H9 (cell line): ENCODE measurements at regions not wholly inside any gene's neighbourhood (a gene's known extent, or its start where the extent isn't known, plus 50 kb on each side); places are given as distances from the start of the nearest gene placed in this dataset.

ENCODE experiments used
- DNase-seq: peaks from one replicate; pipeline ENCODE4 v3.0.0-alpha.2; 2017
- H2AFZ ChIP-seq: one replicate; pipeline ENCODE4 v1.6.1; 2013; ENCODE audit warnings: mild to moderate bottlenecking, low read length, control low read depth, moderate library complexity
- H2AK5ac ChIP-seq: 2 replicates; pipeline ENCODE4 v1.6.1; 2013; ENCODE audit warnings: low read length, control low read depth, mixed read lengths; ENCODE audit not compliant: insufficient read length
- H2BK120ac ChIP-seq: one replicate; pipeline ENCODE4 v1.6.1; 2013; ENCODE audit warnings: low read depth, mild to moderate bottlenecking, low read length, control low read depth, inconsistent platforms; ENCODE audit not compliant: poor library complexity, severe bottlenecking
- H2BK12ac ChIP-seq: 2 replicates; pipeline ENCODE4 v1.6.1; 2013; ENCODE audit warnings: low read length, control low read depth, mixed read lengths, low read depth; ENCODE audit not compliant: insufficient read length
- H2BK15ac ChIP-seq: 2 replicates; pipeline ENCODE4 v1.6.1; 2013; ENCODE audit warnings: low read depth, low read length, control low read depth
- H2BK20ac ChIP-seq: one replicate; pipeline ENCODE4 v1.6.1; 2013; ENCODE audit warnings: low read depth, mild to moderate bottlenecking, low read length, control low read depth, inconsistent platforms; ENCODE audit not compliant: poor library complexity, severe bottlenecking
- H2BK5ac ChIP-seq: 2 replicates; pipeline ENCODE4 v1.6.1; 2013; ENCODE audit warnings: low read length, control low read depth, mixed read lengths; ENCODE audit not compliant: insufficient read length
- H3K14ac ChIP-seq: 2 replicates; pipeline ENCODE4 v1.6.1; 2013; ENCODE audit warnings: low read length, control low read depth; ENCODE audit not compliant: insufficient read depth
- H3K18ac ChIP-seq: 2 replicates; pipeline ENCODE4 v1.6.1; 2013; ENCODE audit warnings: low read depth, mild to moderate bottlenecking, mixed read lengths, low read length, control low read depth; ENCODE audit not compliant: insufficient read length
- H3K23ac ChIP-seq: 2 replicates; pipeline ENCODE4 v1.6.1; 2013; ENCODE audit warnings: low read length, control low read depth, mixed read lengths, low read depth; ENCODE audit not compliant: insufficient read length
- H3K23me2 ChIP-seq: 2 replicates; pipeline ENCODE4 v1.6.1; 2013; ENCODE audit warnings: low read depth, mild to moderate bottlenecking, mixed read lengths, low read length, control low read depth; ENCODE audit not compliant: insufficient read length, poor library complexity, severe bottlenecking
- H3K27ac ChIP-seq: 2 replicates; pipeline ENCODE4 v1.5.1; 2013; ENCODE audit warnings: low read length, control low read depth, mixed read lengths, low read depth; ENCODE audit not compliant: insufficient read length
- H3K27me3 ChIP-seq: 2 replicates; pipeline ENCODE4 v1.6.1; 2013; ENCODE audit warnings: low read length, control low read depth, inconsistent platforms; ENCODE audit not compliant: insufficient read depth
- H3K4ac ChIP-seq: 2 replicates; pipeline ENCODE4 v1.6.1; 2013; ENCODE audit warnings: low read depth, mild to moderate bottlenecking, control low read depth, inconsistent platforms, low read length, moderate library complexity
- H3K4me1 ChIP-seq: 2 replicates; pipeline ENCODE4 v1.6.1; 2013; ENCODE audit warnings: low read length, control low read depth, inconsistent platforms; ENCODE audit not compliant: insufficient read depth
- H3K4me2 ChIP-seq: 2 replicates; pipeline ENCODE4 v1.6.1; 2013; ENCODE audit warnings: low read length, control low read depth, mixed read lengths; ENCODE audit not compliant: insufficient read length, insufficient read depth
- H3K56ac ChIP-seq: 2 replicates; pipeline ENCODE4 v1.6.1; 2013; ENCODE audit warnings: low read depth, mild to moderate bottlenecking, mixed read lengths, low read length, control low read depth; ENCODE audit not compliant: insufficient read length
- H3K79me1 ChIP-seq: 2 replicates; pipeline ENCODE4 v1.6.1; 2013; ENCODE audit warnings: low read depth, mild to moderate bottlenecking, moderate library complexity, low read length, control low read depth, inconsistent platforms; ENCODE audit not compliant: insufficient read depth, poor library complexity, severe bottlenecking
- H3K79me2 ChIP-seq: 2 replicates; pipeline ENCODE4 v1.6.1; 2013; ENCODE audit warnings: low read length, control low read depth, inconsistent platforms; ENCODE audit not compliant: insufficient read depth
- H3K9ac ChIP-seq: 2 replicates; pipeline ENCODE4 v1.6.1; 2013; ENCODE audit warnings: low read length, control low read depth, mixed read lengths; ENCODE audit not compliant: insufficient read length; ENCODE audit errors: extremely low read depth
- H3K9me3 ChIP-seq: one replicate; pipeline ENCODE4 v1.6.1; 2013; ENCODE audit warnings: low read depth, low read length, inconsistent platforms; ENCODE audit not compliant: control insufficient read depth
- H3T11ph ChIP-seq: one replicate; pipeline ENCODE4 v1.6.1; 2013; ENCODE audit warnings: mild to moderate bottlenecking, low read length, control low read depth, inconsistent platforms
- H4K20me1 ChIP-seq: one replicate; pipeline ENCODE4 v1.6.1; 2013; ENCODE audit not compliant: control insufficient read depth, insufficient read length, insufficient read depth
- H4K5ac ChIP-seq: 2 replicates; pipeline ENCODE4 v1.6.1; 2013; ENCODE audit warnings: low read depth, mild to moderate bottlenecking, mixed read lengths, low read length, control low read depth; ENCODE audit not compliant: insufficient read length
- H4K8ac ChIP-seq: replicated peaks from 2 replicates; pipeline ENCODE4 v1.6.1; 2013; ENCODE audit warnings: low read length, control low read depth, mixed read lengths, low read depth; ENCODE audit not compliant: insufficient read length
- H4K91ac ChIP-seq: 2 replicates; pipeline ENCODE4 v1.6.1; 2013; ENCODE audit warnings: low read depth, mild to moderate bottlenecking, moderate library complexity, mixed read lengths, low read length, control low read depth; ENCODE audit not compliant: insufficient read length
- H3K27ac Mint-ChIP-seq, 3 experiments: 2 replicates in 2 of 3; 3 replicates in 1 of 3; pipeline ENCODE4 v1.8.0; 2020 to 2021; ENCODE audit warnings: mixed read lengths in 3 of 3, mild to moderate bottlenecking in 1 of 3, moderate library complexity in 1 of 3
- H3K27me3 Mint-ChIP-seq: 2 replicates; pipeline ENCODE4 v1.8.0; 2021; ENCODE audit warnings: low read depth, mild to moderate bottlenecking, moderate library complexity, mixed read lengths
- H3K36me3 Mint-ChIP-seq, 3 experiments: 2 replicates in 2 of 3; 3 replicates in 1 of 3; pipeline ENCODE4 v1.8.0; 2020 to 2021; ENCODE audit warnings: low read depth in 3 of 3, mixed read lengths in 3 of 3; ENCODE audit not compliant: insufficient read depth in 1 of 3
- H3K4me1 Mint-ChIP-seq, 2 experiments: 2 replicates each; pipeline ENCODE4 v1.8.0; 2020; ENCODE audit warnings: mixed read lengths in 2 of 2
- H3K4me3 Mint-ChIP-seq, 2 experiments: 2 replicates in 1 of 2; 3 replicates in 1 of 2; pipeline ENCODE4 v1.8.0; 2020 to 2021; ENCODE audit warnings: mild to moderate bottlenecking in 2 of 2, mixed read lengths in 2 of 2, moderate library complexity in 1 of 2
- H3K9me3 Mint-ChIP-seq, 2 experiments: 2 replicates in 1 of 2; 3 replicates in 1 of 2; pipeline ENCODE4 v1.8.0; 2020; ENCODE audit warnings: mild to moderate bottlenecking in 2 of 2, mixed read lengths in 2 of 2, moderate library complexity in 1 of 2
- WGBS: extraction: QIAGEN DNeasy Blood & Tissue Kit; methylation state at CpG from one replicate; pipeline ENCODE4 v1.1.7; 2013; ENCODE audit warnings: missing lambda C conversion rate, low lambda C conversion rate, mixed read lengths; ENCODE audit not compliant: insufficient read length; ENCODE audit errors: extremely low coverage; 5-methylcytosine and 5-hydroxymethylcytosine counted together
- TF ChIP-seq, protein P1 (sequence below): fragments of 200-600 bp; sonication (generic); conservative IDR thresholded peaks from 3 replicates; pipeline ENCODE4 v1.8.0; 2021; ENCODE audit warnings: antibody characterized with exemption, mild to moderate bottlenecking

DNA sequence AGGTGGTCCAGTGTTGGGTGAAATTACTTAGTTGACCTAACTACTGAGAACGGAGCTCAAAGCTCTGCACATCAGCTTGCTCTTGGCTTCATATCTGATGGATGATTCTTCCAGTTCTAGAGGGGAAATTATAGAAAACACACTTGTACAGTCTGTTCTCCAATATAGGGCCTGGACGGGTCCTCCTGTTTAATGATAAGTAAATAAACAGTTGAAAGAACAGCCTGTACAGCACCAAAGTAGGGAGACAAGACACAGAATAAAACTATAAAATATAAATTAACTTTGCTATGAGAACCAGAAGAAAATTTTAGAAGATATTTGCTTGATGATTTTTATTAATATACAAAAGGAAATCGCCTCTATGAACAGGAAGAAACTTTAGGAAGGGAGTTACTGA lies 271.7 kb downstream of the STK31 start:
- Histone ChIP-seq H3K4me2 (no peak overlapping the region), H3K9ac (no peak overlapping the region), H3K27me3 (no peaks in the 10 kb centered on the region), H2BK5ac (no peak overlapping the region), H2AFZ (no peak overlapping the region), H4K8ac (no peak overlapping the region), H3K79me2 (no peaks in the 10 kb centered on the region), H2BK15ac (no peak overlapping the region), H3K4me1 (no peaks in the 10 kb centered on the region; the same call in 1 of the 2 replicates), H2AK5ac (no peak overlapping the region), H3K23ac (no peak overlapping the region), H3K56ac (no peak overlapping the region), H2BK20ac (no peak overlapping the region), H3T11ph (no peak overlapping the region), H4K5ac (no peak overlapping the region), H4K91ac (no peak overlapping the region), H2BK120ac (no peak overlapping the region), H3K23me2 (no peaks in the 10 kb centered on the region), H3K18ac (no peak overlapping the region), H4K20me1 (no peaks in the 10 kb centered on the region), H3K4ac (no peak overlapping the region), H3K14ac (no peak overlapping the region), H2BK12ac (no peak overlapping the region), H3K9me3 (no peaks in the 10 kb centered on the region), H3K79me1 (no peaks in the 10 kb centered on the region), H3K27ac (no peak overlapping the region)
- no peaks in the 10 kb centered on the region for H3K27me3 Mint-ChIP-seq
- DNase-seq, result no peak
- TF ChIP-seq, protein P1, sequence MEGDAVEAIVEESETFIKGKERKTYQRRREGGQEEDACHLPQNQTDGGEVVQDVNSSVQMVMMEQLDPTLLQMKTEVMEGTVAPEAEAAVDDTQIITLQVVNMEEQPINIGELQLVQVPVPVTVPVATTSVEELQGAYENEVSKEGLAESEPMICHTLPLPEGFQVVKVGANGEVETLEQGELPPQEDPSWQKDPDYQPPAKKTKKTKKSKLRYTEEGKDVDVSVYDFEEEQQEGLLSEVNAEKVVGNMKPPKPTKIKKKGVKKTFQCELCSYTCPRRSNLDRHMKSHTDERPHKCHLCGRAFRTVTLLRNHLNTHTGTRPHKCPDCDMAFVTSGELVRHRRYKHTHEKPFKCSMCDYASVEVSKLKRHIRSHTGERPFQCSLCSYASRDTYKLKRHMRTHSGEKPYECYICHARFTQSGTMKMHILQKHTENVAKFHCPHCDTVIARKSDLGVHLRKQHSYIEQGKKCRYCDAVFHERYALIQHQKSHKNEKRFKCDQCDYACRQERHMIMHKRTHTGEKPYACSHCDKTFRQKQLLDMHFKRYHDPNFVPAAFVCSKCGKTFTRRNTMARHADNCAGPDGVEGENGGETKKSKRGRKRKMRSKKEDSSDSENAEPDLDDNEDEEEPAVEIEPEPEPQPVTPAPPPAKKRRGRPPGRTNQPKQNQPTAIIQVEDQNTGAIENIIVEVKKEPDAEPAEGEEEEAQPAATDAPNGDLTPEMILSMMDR, result no peak
- H3K27ac Mint-ChIP-seq, result no peak overlapping the region
- H3K4me1 Mint-ChIP-seq, result peaks cover 5% of the 10 kb centered on the region in 2 experiments
- no peak overlapping the region for H3K4me3 Mint-ChIP-seq
- H3K9me3 Mint-ChIP-seq, result no peaks in the 10 kb centered on the region
- WGBS, result no CpG with 5 or more reads among the region's 3 CpGs
- no peaks in the 10 kb centered on the region for H3K36me3 Mint-ChIP-seq
